H9 (cell line): ENCODE measurements at regions not wholly inside any gene's neighbourhood (a gene's known extent, or its start where the extent isn't known, plus 50 kb on each side); places are given as distances from the start of the nearest gene placed in this dataset.

ENCODE experiments used
- DNase-seq: peaks from one replicate; pipeline ENCODE4 v3.0.0-alpha.2; 2017
- H2AFZ ChIP-seq: one replicate; pipeline ENCODE4 v1.6.1; 2013; ENCODE audit warnings: mild to moderate bottlenecking, low read length, control low read depth, moderate library complexity
- H2AK5ac ChIP-seq: 2 replicates; pipeline ENCODE4 v1.6.1; 2013; ENCODE audit warnings: low read length, control low read depth, mixed read lengths; ENCODE audit not compliant: insufficient read length
- H2BK120ac ChIP-seq: one replicate; pipeline ENCODE4 v1.6.1; 2013; ENCODE audit warnings: low read depth, mild to moderate bottlenecking, low read length, control low read depth, inconsistent platforms; ENCODE audit not compliant: poor library complexity, severe bottlenecking
- H2BK12ac ChIP-seq: 2 replicates; pipeline ENCODE4 v1.6.1; 2013; ENCODE audit warnings: low read length, control low read depth, mixed read lengths, low read depth; ENCODE audit not compliant: insufficient read length
- H2BK15ac ChIP-seq: 2 replicates; pipeline ENCODE4 v1.6.1; 2013; ENCODE audit warnings: low read depth, low read length, control low read depth
- H2BK20ac ChIP-seq: one replicate; pipeline ENCODE4 v1.6.1; 2013; ENCODE audit warnings: low read depth, mild to moderate bottlenecking, low read length, control low read depth, inconsistent platforms; ENCODE audit not compliant: poor library complexity, severe bottlenecking
- H2BK5ac ChIP-seq: 2 replicates; pipeline ENCODE4 v1.6.1; 2013; ENCODE audit warnings: low read length, control low read depth, mixed read lengths; ENCODE audit not compliant: insufficient read length
- H3K14ac ChIP-seq: 2 replicates; pipeline ENCODE4 v1.6.1; 2013; ENCODE audit warnings: low read length, control low read depth; ENCODE audit not compliant: insufficient read depth
- H3K18ac ChIP-seq: 2 replicates; pipeline ENCODE4 v1.6.1; 2013; ENCODE audit warnings: low read depth, mild to moderate bottlenecking, mixed read lengths, low read length, control low read depth; ENCODE audit not compliant: insufficient read length
- H3K23ac ChIP-seq: 2 replicates; pipeline ENCODE4 v1.6.1; 2013; ENCODE audit warnings: low read length, control low read depth, mixed read lengths, low read depth; ENCODE audit not compliant: insufficient read length
- H3K23me2 ChIP-seq: 2 replicates; pipeline ENCODE4 v1.6.1; 2013; ENCODE audit warnings: low read depth, mild to moderate bottlenecking, mixed read lengths, low read length, control low read depth; ENCODE audit not compliant: insufficient read length, poor library complexity, severe bottlenecking
- H3K27ac ChIP-seq: 2 replicates; pipeline ENCODE4 v1.5.1; 2013; ENCODE audit warnings: low read length, control low read depth, mixed read lengths, low read depth; ENCODE audit not compliant: insufficient read length
- H3K27me3 ChIP-seq: 2 replicates; pipeline ENCODE4 v1.6.1; 2013; ENCODE audit warnings: low read length, control low read depth, inconsistent platforms; ENCODE audit not compliant: insufficient read depth
- H3K4ac ChIP-seq: 2 replicates; pipeline ENCODE4 v1.6.1; 2013; ENCODE audit warnings: low read depth, mild to moderate bottlenecking, control low read depth, inconsistent platforms, low read length, moderate library complexity
- H3K4me1 ChIP-seq: 2 replicates; pipeline ENCODE4 v1.6.1; 2013; ENCODE audit warnings: low read length, control low read depth, inconsistent platforms; ENCODE audit not compliant: insufficient read depth
- H3K4me2 ChIP-seq: 2 replicates; pipeline ENCODE4 v1.6.1; 2013; ENCODE audit warnings: low read length, control low read depth, mixed read lengths; ENCODE audit not compliant: insufficient read length, insufficient read depth
- H3K56ac ChIP-seq: 2 replicates; pipeline ENCODE4 v1.6.1; 2013; ENCODE audit warnings: low read depth, mild to moderate bottlenecking, mixed read lengths, low read length, control low read depth; ENCODE audit not compliant: insufficient read length
- H3K79me1 ChIP-seq: 2 replicates; pipeline ENCODE4 v1.6.1; 2013; ENCODE audit warnings: low read depth, mild to moderate bottlenecking, moderate library complexity, low read length, control low read depth, inconsistent platforms; ENCODE audit not compliant: insufficient read depth, poor library complexity, severe bottlenecking
- H3K79me2 ChIP-seq: 2 replicates; pipeline ENCODE4 v1.6.1; 2013; ENCODE audit warnings: low read length, control low read depth, inconsistent platforms; ENCODE audit not compliant: insufficient read depth
- H3K9ac ChIP-seq: 2 replicates; pipeline ENCODE4 v1.6.1; 2013; ENCODE audit warnings: low read length, control low read depth, mixed read lengths; ENCODE audit not compliant: insufficient read length; ENCODE audit errors: extremely low read depth
- H3K9me3 ChIP-seq: one replicate; pipeline ENCODE4 v1.6.1; 2013; ENCODE audit warnings: low read depth, low read length, inconsistent platforms; ENCODE audit not compliant: control insufficient read depth
- H3T11ph ChIP-seq: one replicate; pipeline ENCODE4 v1.6.1; 2013; ENCODE audit warnings: mild to moderate bottlenecking, low read length, control low read depth, inconsistent platforms
- H4K20me1 ChIP-seq: one replicate; pipeline ENCODE4 v1.6.1; 2013; ENCODE audit not compliant: control insufficient read depth, insufficient read length, insufficient read depth
- H4K5ac ChIP-seq: 2 replicates; pipeline ENCODE4 v1.6.1; 2013; ENCODE audit warnings: low read depth, mild to moderate bottlenecking, mixed read lengths, low read length, control low read depth; ENCODE audit not compliant: insufficient read length
- H4K8ac ChIP-seq: replicated peaks from 2 replicates; pipeline ENCODE4 v1.6.1; 2013; ENCODE audit warnings: low read length, control low read depth, mixed read lengths, low read depth; ENCODE audit not compliant: insufficient read length
- H4K91ac ChIP-seq: 2 replicates; pipeline ENCODE4 v1.6.1; 2013; ENCODE audit warnings: low read depth, mild to moderate bottlenecking, moderate library complexity, mixed read lengths, low read length, control low read depth; ENCODE audit not compliant: insufficient read length
- H3K27ac Mint-ChIP-seq, 3 experiments: 2 replicates in 2 of 3; 3 replicates in 1 of 3; pipeline ENCODE4 v1.8.0; 2020 to 2021; ENCODE audit warnings: mixed read lengths in 3 of 3, mild to moderate bottlenecking in 1 of 3, moderate library complexity in 1 of 3
- H3K27me3 Mint-ChIP-seq: 2 replicates; pipeline ENCODE4 v1.8.0; 2021; ENCODE audit warnings: low read depth, mild to moderate bottlenecking, moderate library complexity, mixed read lengths
- H3K36me3 Mint-ChIP-seq, 3 experiments: 2 replicates in 2 of 3; 3 replicates in 1 of 3; pipeline ENCODE4 v1.8.0; 2020 to 2021; ENCODE audit warnings: low read depth in 3 of 3, mixed read lengths in 3 of 3; ENCODE audit not compliant: insufficient read depth in 1 of 3
- H3K4me1 Mint-ChIP-seq, 2 experiments: 2 replicates each; pipeline ENCODE4 v1.8.0; 2020; ENCODE audit warnings: mixed read lengths in 2 of 2
- H3K4me3 Mint-ChIP-seq, 2 experiments: 2 replicates in 1 of 2; 3 replicates in 1 of 2; pipeline ENCODE4 v1.8.0; 2020 to 2021; ENCODE audit warnings: mild to moderate bottlenecking in 2 of 2, mixed read lengths in 2 of 2, moderate library complexity in 1 of 2
- H3K9me3 Mint-ChIP-seq, 2 experiments: 2 replicates in 1 of 2; 3 replicates in 1 of 2; pipeline ENCODE4 v1.8.0; 2020; ENCODE audit warnings: mild to moderate bottlenecking in 2 of 2, mixed read lengths in 2 of 2, moderate library complexity in 1 of 2
- WGBS: extraction: QIAGEN DNeasy Blood & Tissue Kit; methylation state at CpG from one replicate; pipeline ENCODE4 v1.1.7; 2013; ENCODE audit warnings: missing lambda C conversion rate, low lambda C conversion rate, mixed read lengths; ENCODE audit not compliant: insufficient read length; ENCODE audit errors: extremely low coverage; 5-methylcytosine and 5-hydroxymethylcytosine counted together
- TF ChIP-seq, protein P1 (sequence below): fragments of 200-600 bp; sonication (generic); conservative IDR thresholded peaks from 3 replicates; pipeline ENCODE4 v1.8.0; 2021; ENCODE audit warnings: antibody characterized with exemption, mild to moderate bottlenecking

GRCh38 chr13:44765001-44765471 lies 188.9 kb upstream of the TSC22D1 start:
- Mint-ChIP-seq H3K27ac (no peak overlapping the region), H3K4me1 (peaks cover 18 to 24% of the 10 kb centered on the region in 2 experiments), H3K4me3 (no peak overlapping the region), H3K9me3 (no peaks in the 10 kb centered on the region), H3K36me3 (no peaks in the 10 kb centered on the region; a peak in 1 of 7 replicates), H3K27me3 (peaks cover 3% of the 10 kb centered on the region; the same call in 1 of the 2 replicates)
- H3K27ac ChIP-seq, result no peak overlapping the region
- H2BK120ac ChIP-seq, result no peak overlapping the region
- H3K4me1 ChIP-seq, result no peaks in the 10 kb centered on the region
- H2BK12ac ChIP-seq, result no peak overlapping the region
- no peaks in the 10 kb centered on the region for H3K79me2 ChIP-seq
- no peaks in the 10 kb centered on the region for H3K79me1 ChIP-seq
- H3K9ac ChIP-seq, result no peak overlapping the region
- no peak overlapping the region for H3K18ac ChIP-seq
- no peak overlapping the region for H2AK5ac ChIP-seq
- no peak overlapping the region for H3K4me2 ChIP-seq
- TF ChIP-seq, protein P1, sequence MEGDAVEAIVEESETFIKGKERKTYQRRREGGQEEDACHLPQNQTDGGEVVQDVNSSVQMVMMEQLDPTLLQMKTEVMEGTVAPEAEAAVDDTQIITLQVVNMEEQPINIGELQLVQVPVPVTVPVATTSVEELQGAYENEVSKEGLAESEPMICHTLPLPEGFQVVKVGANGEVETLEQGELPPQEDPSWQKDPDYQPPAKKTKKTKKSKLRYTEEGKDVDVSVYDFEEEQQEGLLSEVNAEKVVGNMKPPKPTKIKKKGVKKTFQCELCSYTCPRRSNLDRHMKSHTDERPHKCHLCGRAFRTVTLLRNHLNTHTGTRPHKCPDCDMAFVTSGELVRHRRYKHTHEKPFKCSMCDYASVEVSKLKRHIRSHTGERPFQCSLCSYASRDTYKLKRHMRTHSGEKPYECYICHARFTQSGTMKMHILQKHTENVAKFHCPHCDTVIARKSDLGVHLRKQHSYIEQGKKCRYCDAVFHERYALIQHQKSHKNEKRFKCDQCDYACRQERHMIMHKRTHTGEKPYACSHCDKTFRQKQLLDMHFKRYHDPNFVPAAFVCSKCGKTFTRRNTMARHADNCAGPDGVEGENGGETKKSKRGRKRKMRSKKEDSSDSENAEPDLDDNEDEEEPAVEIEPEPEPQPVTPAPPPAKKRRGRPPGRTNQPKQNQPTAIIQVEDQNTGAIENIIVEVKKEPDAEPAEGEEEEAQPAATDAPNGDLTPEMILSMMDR, result no peak
- H2BK20ac ChIP-seq, result no peak overlapping the region
- H3K9me3 ChIP-seq, result no peaks in the 10 kb centered on the region
- H3T11ph ChIP-seq, result no peak overlapping the region
- no peak overlapping the region for H3K4ac ChIP-seq
- H4K20me1 ChIP-seq, result no peaks in the 10 kb centered on the region
- no peak overlapping the region for H3K14ac ChIP-seq
- H2BK15ac ChIP-seq, result no peak overlapping the region
- no CpG with 5 or more reads among the region's 4 CpGs for WGBS
- no peak overlapping the region for H4K5ac ChIP-seq
- no peak for DNase-seq
- no peaks in the 10 kb centered on the region for H3K27me3 ChIP-seq
- H3K23me2 ChIP-seq, result no peaks in the 10 kb centered on the region
- no peak overlapping the region for H3K56ac ChIP-seq
- H2BK5ac ChIP-seq, result no peak overlapping the region
- no peak overlapping the region for H4K8ac ChIP-seq
- H4K91ac ChIP-seq, result no peak overlapping the region
- H2AFZ ChIP-seq, result no peak overlapping the region
- no peak overlapping the region for H3K23ac ChIP-seq
